ENCODE measurements at regions not wholly inside any gene's neighbourhood (a gene's known extent, or its start where the extent isn't known, plus 50 kb on each side); places are given as distances from the start of the nearest gene placed in this dataset.

DNA sequence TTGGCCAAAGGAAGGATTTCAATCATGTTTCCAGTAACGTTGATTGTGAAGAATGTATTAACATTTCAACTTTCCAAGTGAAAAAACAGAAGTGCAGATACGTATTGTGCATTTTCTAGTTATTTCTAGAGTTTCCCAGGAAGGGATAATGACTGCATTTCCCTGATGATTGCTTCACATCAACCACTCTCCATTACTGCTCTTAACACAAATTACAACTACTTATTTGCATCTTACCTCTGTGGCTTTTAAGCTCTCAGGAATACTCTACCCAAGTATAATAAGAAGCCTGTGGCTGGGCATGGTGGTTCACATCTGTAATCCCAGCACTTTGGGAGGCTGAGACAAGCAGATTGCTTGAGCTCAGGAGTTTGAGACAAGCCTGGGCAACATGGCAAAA, 582.5 kb downstream of the ZNF385D start:
- no peak for TF ChIP-seq EZH2 (IDR thresholded peaks at IDR 0.05; ENCODE audit: insufficient read depth, poor library complexity, severe bottlenecking)
- TF ChIP-seq EZH2phosphoT487 (IDR thresholded peaks at IDR 0.05; ENCODE audit: insufficient read depth, low read depth): no peak
